ENCODE measurements at regions not wholly inside any gene's neighbourhood (a gene's known extent, or its start where the extent isn't known, plus 50 kb on each side); places are given as distances from the start of the nearest gene placed in this dataset.

DNA sequence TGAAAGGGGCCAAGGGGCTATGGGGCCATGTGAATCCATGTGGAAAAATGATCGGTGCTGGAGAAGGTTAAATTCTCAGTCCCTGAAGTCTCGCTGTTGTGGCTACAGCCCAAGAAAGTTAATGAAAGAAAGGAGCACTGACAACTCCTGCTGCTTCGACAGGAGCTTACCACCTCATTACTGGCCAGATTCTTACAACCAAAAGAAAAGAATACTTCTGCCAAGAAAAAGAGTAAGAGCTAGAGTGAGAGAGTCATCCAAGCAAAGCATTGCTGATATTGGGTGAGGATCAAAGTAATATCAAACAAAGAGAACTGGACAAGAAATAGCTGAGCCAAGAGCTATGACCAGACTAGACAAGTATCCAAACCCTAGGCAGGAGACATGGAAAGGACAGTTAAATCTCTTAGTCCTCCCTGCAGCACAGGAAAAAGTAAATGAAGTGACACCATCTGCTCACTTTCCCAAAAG, 348.4 kb upstream of the PLSCR5 start:
- no peak for TF ChIP-seq CTCF (IDR thresholded peaks at IDR 0.05)
- no peak for TF ChIP-seq POLR2AphosphoS5 (IDR thresholded peaks at IDR 0.05)
- TF ChIP-seq EP300 (IDR thresholded peaks at IDR 0.05), result no peak
- no peak for TF ChIP-seq POLR2A (IDR thresholded peaks at IDR 0.05)
